ENCODE measurements at regions not wholly inside any gene's neighbourhood (a gene's known extent, or its start where the extent isn't known, plus 50 kb on each side); places are given as distances from the start of the nearest gene placed in this dataset.

- H3K9me3 ChIP-seq (replicated peaks; ENCODE audit: control insufficient read depth, low read depth, low read length), result peaks cover 4% of the 10 kb centered on the region
These were observed 50.0 kb upstream of the DOCK9 start for GRCh38 chr13:99027661-99028425.

GRCh38 chr13:99028890-99029289 lies 51.0 kb upstream of the DOCK9 start:
- no peak overlapping the region for H3K4me3 ChIP-seq (ENCODE audit: low read length)
- no peaks in the 10 kb centered on the region for H3K36me3 ChIP-seq (ENCODE audit: control insufficient read depth, insufficient read depth, low read length)
- H3K27me3 ChIP-seq (ENCODE audit: control insufficient read depth, insufficient read depth, low read length), result no peaks in the 10 kb centered on the region
- no peak for DNase-seq
- peaks cover 4% of the 10 kb centered on the region for H3K9me3 ChIP-seq (replicated peaks; ENCODE audit: control insufficient read depth, low read depth, low read length)
- no peaks in the 10 kb centered on the region for H3K4me1 ChIP-seq (ENCODE audit: control insufficient read depth, insufficient read depth, low read length)
- H3K27ac ChIP-seq (ENCODE audit: low read length), result no peak overlapping the region

More at GRCh38 chr13:99027661-99028425, 50.0 kb upstream of the DOCK9 start:
- no peak for DNase-seq
- H3K4me1 ChIP-seq (ENCODE audit: control insufficient read depth, insufficient read depth, low read length), result no peaks in the 10 kb centered on the region
- no peak overlapping the region for H3K4me3 ChIP-seq (ENCODE audit: low read length)
- no peaks in the 10 kb centered on the region for H3K36me3 ChIP-seq (ENCODE audit: control insufficient read depth, insufficient read depth, low read length)
- no peak overlapping the region for H3K27ac ChIP-seq (ENCODE audit: low read length)
- no peaks in the 10 kb centered on the region for H3K27me3 ChIP-seq (ENCODE audit: control insufficient read depth, insufficient read depth, low read length)
- no CpG with 5 or more reads among the region's 5 CpGs for WGBS (ENCODE audit: insufficient coverage)

- H3K27me3 ChIP-seq (ENCODE audit: control insufficient read depth, insufficient read depth, low read length), result no peaks in the 10 kb centered on the region
- DNase-seq, result no peak
- no peaks in the 10 kb centered on the region for H3K36me3 ChIP-seq (ENCODE audit: control insufficient read depth, insufficient read depth, low read length)
- H3K27ac ChIP-seq (ENCODE audit: low read length), result no peak overlapping the region
- H3K4me3 ChIP-seq (ENCODE audit: low read length), result no peak overlapping the region
- no peaks in the 10 kb centered on the region for H3K4me1 ChIP-seq (ENCODE audit: control insufficient read depth, insufficient read depth, low read length)
- H3K9me3 ChIP-seq (replicated peaks; ENCODE audit: control insufficient read depth, low read depth, low read length), result peaks cover 4% of the 10 kb centered on the region
These were observed 51.7 kb upstream of the DOCK9 start for GRCh38 chr13:99029576-99029975.

GRCh38 chr13:99030326-99030725 lies 52.5 kb upstream of the DOCK9 start:
- H3K4me3 ChIP-seq (ENCODE audit: low read length), result no peak overlapping the region
- no peak overlapping the region for H3K27ac ChIP-seq (ENCODE audit: low read length)
- H3K27me3 ChIP-seq (ENCODE audit: control insufficient read depth, insufficient read depth, low read length), result no peaks in the 10 kb centered on the region
- H3K9me3 ChIP-seq (replicated peaks; ENCODE audit: control insufficient read depth, low read depth, low read length), result peaks cover 4% of the 10 kb centered on the region
- H3K36me3 ChIP-seq (ENCODE audit: control insufficient read depth, insufficient read depth, low read length), result no peaks in the 10 kb centered on the region
- no peak for DNase-seq
- H3K4me1 ChIP-seq (ENCODE audit: control insufficient read depth, insufficient read depth, low read length), result no peaks in the 10 kb centered on the region

- 100% methylated on average over 2 of the region's 2 CpGs for WGBS (ENCODE audit: insufficient coverage)
These were observed 54.0 kb upstream of the DOCK9 start for GRCh38 chr13:99031832-99032231.

GRCh38 chr13:99033814-99034213 lies 56.0 kb upstream of the DOCK9 start:
- Histone ChIP-seq H3K27me3 (ENCODE audit: control insufficient read depth, insufficient read depth, low read length) (no peaks in the 10 kb centered on the region), H3K9me3 (replicated peaks; ENCODE audit: control insufficient read depth, low read depth, low read length) (peaks cover 3% of the 10 kb centered on the region), H3K4me3 (ENCODE audit: low read length) (no peak overlapping the region), H3K4me1 (ENCODE audit: control insufficient read depth, insufficient read depth, low read length) (no peaks in the 10 kb centered on the region), H3K36me3 (ENCODE audit: control insufficient read depth, insufficient read depth, low read length) (no peaks in the 10 kb centered on the region), H3K27ac (ENCODE audit: low read length) (no peak overlapping the region)
- DNase-seq, result peak; percentile 74

More at GRCh38 chr13:99031832-99032231, 54.0 kb upstream of the DOCK9 start:
- Histone ChIP-seq H3K27me3 (ENCODE audit: control insufficient read depth, insufficient read depth, low read length) (no peaks in the 10 kb centered on the region), H3K36me3 (ENCODE audit: control insufficient read depth, insufficient read depth, low read length) (no peaks in the 10 kb centered on the region), H3K27ac (ENCODE audit: low read length) (no peak overlapping the region), H3K4me3 (ENCODE audit: low read length) (no peak overlapping the region), H3K4me1 (ENCODE audit: control insufficient read depth, insufficient read depth, low read length) (no peaks in the 10 kb centered on the region), H3K9me3 (replicated peaks; ENCODE audit: control insufficient read depth, low read depth, low read length) (peaks cover 4% of the 10 kb centered on the region)
- DNase-seq, result no peak

- H3K9me3 ChIP-seq (replicated peaks; ENCODE audit: control insufficient read depth, low read depth, low read length), result no peaks in the 10 kb centered on the region
- no peaks in the 10 kb centered on the region for H3K27me3 ChIP-seq (ENCODE audit: control insufficient read depth, insufficient read depth, low read length)
- H3K27ac ChIP-seq (ENCODE audit: low read length), result no peak overlapping the region
- 100% methylated on average over 2 of the region's 5 CpGs for WGBS (ENCODE audit: insufficient coverage)
- DNase-seq, result no peak
- no peak overlapping the region for H3K4me3 ChIP-seq (ENCODE audit: low read length)
- no peaks in the 10 kb centered on the region for H3K4me1 ChIP-seq (ENCODE audit: control insufficient read depth, insufficient read depth, low read length)
- no peaks in the 10 kb centered on the region for H3K36me3 ChIP-seq (ENCODE audit: control insufficient read depth, insufficient read depth, low read length)
These were observed 56.6 kb upstream of the DOCK9 start for GRCh38 chr13:99034333-99035085.

GRCh38 chr13:99035715-99036114 lies 57.9 kb upstream of the DOCK9 start:
- H3K36me3 ChIP-seq (ENCODE audit: control insufficient read depth, insufficient read depth, low read length), result no peaks in the 10 kb centered on the region
- DNase-seq, result no peak
- no peak overlapping the region for H3K4me3 ChIP-seq (ENCODE audit: low read length)
- no peaks in the 10 kb centered on the region for H3K27me3 ChIP-seq (ENCODE audit: control insufficient read depth, insufficient read depth, low read length)
- H3K9me3 ChIP-seq (replicated peaks; ENCODE audit: control insufficient read depth, low read depth, low read length), result no peaks in the 10 kb centered on the region
- H3K27ac ChIP-seq (ENCODE audit: low read length), result no peak overlapping the region
- H3K4me1 ChIP-seq (ENCODE audit: control insufficient read depth, insufficient read depth, low read length), result no peaks in the 10 kb centered on the region
- 100% methylated on average over 1 of the region's 5 CpGs for WGBS (ENCODE audit: insufficient coverage)

- no CpG with 5 or more reads among the region's 2 CpGs for WGBS (ENCODE audit: insufficient coverage)
- Histone ChIP-seq H3K4me1 (ENCODE audit: control insufficient read depth, insufficient read depth, low read length) (no peaks in the 10 kb centered on the region), H3K36me3 (ENCODE audit: control insufficient read depth, insufficient read depth, low read length) (no peaks in the 10 kb centered on the region), H3K4me3 (ENCODE audit: low read length) (no peak overlapping the region), H3K27me3 (ENCODE audit: control insufficient read depth, insufficient read depth, low read length) (peaks cover 3% of the 10 kb centered on the region), H3K27ac (ENCODE audit: low read length) (no peak overlapping the region), H3K9me3 (replicated peaks; ENCODE audit: control insufficient read depth, low read depth, low read length) (no peaks in the 10 kb centered on the region)
- no peak for DNase-seq
These were observed 59.9 kb upstream of the DOCK9 start for GRCh38 chr13:99037756-99038155.

GRCh38 chr13:99039718-99040280 lies 61.9 kb upstream of the DOCK9 start:
- DNase-seq, result no peak
- H3K36me3 ChIP-seq (ENCODE audit: control insufficient read depth, insufficient read depth, low read length), result no peaks in the 10 kb centered on the region
- no peak overlapping the region for H3K27ac ChIP-seq (ENCODE audit: low read length)
- no CpG with 5 or more reads among the region's 2 CpGs for WGBS (ENCODE audit: insufficient coverage)
- H3K4me1 ChIP-seq (ENCODE audit: control insufficient read depth, insufficient read depth, low read length), result no peaks in the 10 kb centered on the region
- H3K27me3 ChIP-seq (ENCODE audit: control insufficient read depth, insufficient read depth, low read length), result peaks cover 6% of the 10 kb centered on the region
- H3K4me3 ChIP-seq (ENCODE audit: low read length), result no peak overlapping the region
- H3K9me3 ChIP-seq (replicated peaks; ENCODE audit: control insufficient read depth, low read depth, low read length), result no peaks in the 10 kb centered on the region
